ENCODE measurements at regions not wholly inside any gene's neighbourhood (a gene's known extent, or its start where the extent isn't known, plus 50 kb on each side); places are given as distances from the start of the nearest gene placed in this dataset.
"Not testable (repeated sequence)": the region's sequence is repeated elsewhere in the genome, so short reads cannot be mapped to it uniquely, and the experiment has no call there.

DNA sequence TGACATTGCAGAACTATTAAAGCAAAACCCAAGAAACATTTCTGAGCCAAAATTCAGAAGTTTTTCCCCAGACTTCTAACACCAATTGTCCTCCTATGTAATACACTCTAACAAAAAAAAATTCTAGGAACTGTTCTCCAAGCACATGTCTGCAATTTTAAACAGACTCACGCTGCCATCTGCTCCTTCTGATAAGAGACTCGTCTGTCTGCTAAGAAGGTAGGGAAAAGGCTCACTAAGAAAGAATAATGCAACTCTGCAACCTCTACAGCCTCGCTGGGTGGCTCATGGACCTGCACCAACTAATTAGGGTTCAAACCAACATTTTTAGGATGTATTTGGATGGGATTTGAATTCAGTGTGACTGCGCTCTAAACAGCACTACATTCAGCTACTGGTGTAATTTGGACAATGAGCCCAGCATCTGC lies 366.5 kb downstream of the DSC3 start:
- H3K4me3 ChIP-seq (ENCODE audit: low read depth, low read length): no peak overlapping the region
- TF ChIP-seq, protein P1, sequence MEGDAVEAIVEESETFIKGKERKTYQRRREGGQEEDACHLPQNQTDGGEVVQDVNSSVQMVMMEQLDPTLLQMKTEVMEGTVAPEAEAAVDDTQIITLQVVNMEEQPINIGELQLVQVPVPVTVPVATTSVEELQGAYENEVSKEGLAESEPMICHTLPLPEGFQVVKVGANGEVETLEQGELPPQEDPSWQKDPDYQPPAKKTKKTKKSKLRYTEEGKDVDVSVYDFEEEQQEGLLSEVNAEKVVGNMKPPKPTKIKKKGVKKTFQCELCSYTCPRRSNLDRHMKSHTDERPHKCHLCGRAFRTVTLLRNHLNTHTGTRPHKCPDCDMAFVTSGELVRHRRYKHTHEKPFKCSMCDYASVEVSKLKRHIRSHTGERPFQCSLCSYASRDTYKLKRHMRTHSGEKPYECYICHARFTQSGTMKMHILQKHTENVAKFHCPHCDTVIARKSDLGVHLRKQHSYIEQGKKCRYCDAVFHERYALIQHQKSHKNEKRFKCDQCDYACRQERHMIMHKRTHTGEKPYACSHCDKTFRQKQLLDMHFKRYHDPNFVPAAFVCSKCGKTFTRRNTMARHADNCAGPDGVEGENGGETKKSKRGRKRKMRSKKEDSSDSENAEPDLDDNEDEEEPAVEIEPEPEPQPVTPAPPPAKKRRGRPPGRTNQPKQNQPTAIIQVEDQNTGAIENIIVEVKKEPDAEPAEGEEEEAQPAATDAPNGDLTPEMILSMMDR (IDR thresholded peaks at IDR 0.05; ENCODE audit: borderline replicate concordance, insufficient read depth, low read depth, low read length): no peak

DNA sequence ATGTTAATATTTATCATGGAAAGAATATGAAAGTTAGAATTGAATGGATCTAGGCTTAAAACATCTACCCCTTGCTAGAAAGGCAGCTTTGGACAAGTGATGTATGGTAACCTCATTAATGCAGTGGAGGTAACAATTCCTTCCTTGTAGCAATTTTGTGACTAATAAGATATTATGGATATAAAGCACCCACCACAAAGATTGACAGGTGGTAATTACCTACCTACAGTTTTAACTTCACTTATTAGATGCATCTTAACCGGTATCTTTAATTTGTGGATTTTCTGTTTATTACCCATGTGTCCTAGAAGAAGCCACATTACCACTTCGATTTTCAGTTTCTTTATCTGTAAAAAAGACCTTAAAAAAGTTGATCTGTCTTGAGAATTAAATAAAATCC lies 367.0 kb downstream of the DSC3 start:
- H3K4me3 ChIP-seq (ENCODE audit: low read depth, low read length): no peak overlapping the region
- TF ChIP-seq, protein P1 (IDR thresholded peaks at IDR 0.05; ENCODE audit: borderline replicate concordance, insufficient read depth, low read depth, low read length): no peak

DNA sequence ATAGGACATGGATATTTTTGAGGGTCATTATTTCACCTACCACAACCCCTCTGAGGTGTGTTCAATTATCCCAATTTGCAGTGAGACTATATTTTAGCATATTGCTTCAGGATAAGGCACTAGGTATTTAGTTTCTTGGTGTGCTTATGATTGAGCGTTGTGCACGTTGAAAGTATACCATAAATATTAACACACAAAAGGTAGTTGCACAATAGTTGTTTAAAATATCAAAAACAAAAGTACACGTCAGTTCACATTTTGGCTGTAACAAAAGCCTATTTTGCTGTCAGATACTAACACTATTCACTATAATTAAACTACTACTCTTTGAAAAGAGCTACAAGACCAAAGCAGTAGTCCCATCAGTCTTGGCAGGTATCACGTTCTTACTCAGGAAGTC lies 367.5 kb downstream of the DSC3 start:
- TF ChIP-seq, protein P1 (IDR thresholded peaks at IDR 0.05; ENCODE audit: borderline replicate concordance, insufficient read depth, low read depth, low read length): no peak
- H3K4me3 ChIP-seq (ENCODE audit: low read depth, low read length): no peak overlapping the region

DNA sequence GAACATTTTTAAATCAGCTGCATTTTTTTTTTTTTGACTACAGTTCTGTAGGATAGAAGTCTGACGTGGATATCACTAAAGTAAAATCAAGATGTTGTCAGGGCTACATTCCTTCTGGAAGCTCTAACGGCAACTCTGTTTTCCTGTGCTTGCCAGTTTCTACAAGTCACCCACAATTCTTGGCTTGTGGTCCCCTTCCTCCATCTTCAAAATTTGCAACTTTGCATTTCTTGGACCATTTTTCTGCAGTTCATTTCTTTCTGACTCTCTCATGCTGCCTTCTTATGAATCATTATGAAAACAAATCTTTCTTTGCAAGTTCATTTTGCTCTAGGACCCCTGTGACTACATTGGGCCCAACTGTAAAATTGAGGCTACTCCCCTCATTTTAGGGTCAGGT lies 367.9 kb downstream of the DSC3 start:
- no peak overlapping the region for H3K4me3 ChIP-seq (ENCODE audit: low read depth, low read length)
- TF ChIP-seq, protein P1 (IDR thresholded peaks at IDR 0.05; ENCODE audit: borderline replicate concordance, insufficient read depth, low read depth, low read length): no peak

DNA sequence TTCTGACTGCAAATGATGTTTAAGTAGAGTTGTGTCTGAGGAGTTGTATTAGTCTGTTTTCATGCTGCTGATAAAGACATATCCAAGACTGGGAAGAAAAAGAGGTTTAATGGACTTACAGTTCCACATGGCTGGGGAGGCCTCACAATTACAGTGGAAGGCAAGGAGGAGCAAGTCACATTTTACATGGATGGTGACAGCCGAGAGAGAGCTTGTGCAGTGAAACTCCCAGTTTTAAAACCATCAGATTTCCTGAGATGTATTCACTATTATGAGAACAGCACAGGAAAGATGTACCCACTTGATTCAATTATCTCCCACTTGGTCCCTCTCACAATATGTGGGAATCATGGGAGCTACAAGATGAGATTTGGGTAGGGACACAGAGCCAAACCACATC lies 370.1 kb downstream of the DSC3 start:
- H3K4me3 ChIP-seq (ENCODE audit: low read depth, low read length): not testable (repeated sequence)

DNA sequence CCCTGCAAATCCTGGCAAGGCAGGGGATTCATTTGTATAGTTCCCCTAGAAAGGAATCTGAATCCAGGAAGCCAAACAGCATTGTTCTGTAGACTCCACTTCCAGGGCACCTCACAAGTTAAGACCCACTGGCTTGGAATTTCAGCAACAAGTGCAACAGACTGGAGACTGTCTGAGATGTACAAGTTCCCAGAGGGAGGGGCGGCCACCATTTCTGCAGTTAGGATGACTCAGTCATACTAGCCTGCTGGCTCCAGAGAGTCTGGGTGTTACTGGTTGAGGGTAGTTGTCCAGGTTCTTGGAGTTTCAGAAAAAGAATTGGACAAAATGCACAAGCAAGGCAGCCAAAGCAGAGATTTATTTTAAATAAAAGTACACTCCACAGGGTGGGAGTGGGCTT lies 384.2 kb downstream of the DSC3 start:
- TF ChIP-seq, protein P1 (IDR thresholded peaks at IDR 0.05; ENCODE audit: borderline replicate concordance, insufficient read depth, low read depth, low read length): no peak
- no peak overlapping the region for H3K4me3 ChIP-seq (ENCODE audit: low read depth, low read length)

DNA sequence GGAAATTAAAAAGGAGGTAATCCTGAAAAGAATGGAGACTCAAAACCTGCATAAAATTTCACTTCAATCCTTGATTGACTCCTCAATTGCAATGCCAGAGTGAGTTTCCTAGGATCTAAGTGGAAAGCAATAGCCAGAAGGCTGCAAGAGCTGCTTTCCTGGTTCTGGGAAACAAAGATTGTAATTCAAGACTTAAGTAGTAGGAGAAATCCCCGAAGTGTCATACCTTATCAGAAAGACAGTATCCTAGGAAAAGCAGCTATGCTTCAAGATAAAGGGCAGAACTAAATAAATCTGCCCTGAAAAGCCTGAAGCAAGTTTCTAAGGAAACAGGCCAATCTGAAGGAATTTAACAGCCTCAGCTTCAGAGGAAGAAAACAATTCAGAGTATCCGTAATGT lies 390.2 kb downstream of the DSC3 start:
- H3K4me3 ChIP-seq (ENCODE audit: low read depth, low read length): no peak overlapping the region
- TF ChIP-seq, protein P1 (IDR thresholded peaks at IDR 0.05; ENCODE audit: borderline replicate concordance, insufficient read depth, low read depth, low read length): no peak

DNA sequence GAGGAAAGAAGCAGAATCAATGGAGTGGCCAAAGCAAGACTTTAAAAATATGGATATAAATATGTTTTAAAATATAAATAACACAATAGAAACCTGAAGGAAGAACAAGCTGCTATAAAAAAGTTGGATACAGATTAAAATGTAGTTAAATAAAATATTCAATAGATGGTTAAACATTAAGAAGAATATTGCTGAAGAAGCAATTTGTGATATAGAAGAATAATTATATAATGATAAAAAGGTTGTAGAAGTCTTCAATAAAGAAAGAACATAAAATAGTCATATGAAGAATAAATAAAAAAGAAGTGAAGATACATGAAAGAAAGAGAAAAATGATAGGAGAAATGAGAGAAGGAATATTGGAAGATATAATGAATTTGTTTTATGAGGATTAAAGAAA lies 392.0 kb downstream of the DSC3 start:
- TF ChIP-seq, protein P1 (IDR thresholded peaks at IDR 0.05; ENCODE audit: borderline replicate concordance, insufficient read depth, low read depth, low read length): no peak

More for the DNA sequence above, 392.0 kb downstream of the DSC3 start:
- no peak overlapping the region for H3K4me3 ChIP-seq (ENCODE audit: low read depth, low read length)

All from GM12875 (cell line).